SJSA1 (cell line): ENCODE measurements at regions not wholly inside any gene's neighbourhood (a gene's known extent, or its start where the extent isn't known, plus 50 kb on each side); places are given as distances from the start of the nearest gene placed in this dataset.
"Not testable (repeated sequence)": the region's sequence is repeated elsewhere in the genome, so short reads cannot be mapped to it uniquely, and the experiment has no call there.

Experiments used
- DNase-seq, 2 experiments: peaks; one replicate each; pipeline ENCODE4 v3.0.0-alpha.2; 2015 to 2020; ENCODE audit warnings: low spot score in 2 of 2, low read depth in 1 of 2
- H3K27ac ChIP-seq: fragments of 250-450 bp; sonication (Bioruptor Pico); 2 replicates; pipeline ENCODE4 v1.5.1; 2020; ENCODE audit warnings: mild to moderate bottlenecking, moderate library complexity
- H3K27me3 ChIP-seq: fragments of 250-450 bp; sonication (Bioruptor Pico); replicated peaks from 2 replicates; pipeline ENCODE4 v1.5.1; 2020; ENCODE audit warnings: mild to moderate bottlenecking, moderate library complexity
- H3K36me3 ChIP-seq: fragments of 250-450 bp; sonication (Bioruptor Pico); 2 replicates; pipeline ENCODE4 v1.5.1; 2020; ENCODE audit warnings: mild to moderate bottlenecking
- H3K4me1 ChIP-seq: fragments of 250-450 bp; sonication (Bioruptor Pico); replicated peaks from 2 replicates; pipeline ENCODE4 v1.6.1; 2021; ENCODE audit warnings: mild to moderate bottlenecking
- H3K4me3 ChIP-seq: fragments of 250-450 bp; sonication (Bioruptor Pico); 2 replicates; pipeline ENCODE4 v1.5.1; 2020; ENCODE audit warnings: mild to moderate bottlenecking
- H3K9me3 ChIP-seq: fragments of 250-450 bp; sonication (Bioruptor Pico); replicated peaks from 2 replicates; pipeline ENCODE4 v1.5.1; 2020; ENCODE audit warnings: mild to moderate bottlenecking

GRCh38 chr13:79637133-79637763 is 156.3 kb downstream of the NDFIP2 start:
- Histone ChIP-seq H3K36me3 (no peaks in the 10 kb centered on the region), H3K4me3 (no peak overlapping the region), H3K4me1 (no peaks in the 10 kb centered on the region), H3K27ac (no peak overlapping the region), H3K9me3 (no peaks in the 10 kb centered on the region), H3K27me3 (peaks cover 5% of the 10 kb centered on the region; the same call in 1 of the 2 replicates)
- DNase-seq = no peak

DNA sequence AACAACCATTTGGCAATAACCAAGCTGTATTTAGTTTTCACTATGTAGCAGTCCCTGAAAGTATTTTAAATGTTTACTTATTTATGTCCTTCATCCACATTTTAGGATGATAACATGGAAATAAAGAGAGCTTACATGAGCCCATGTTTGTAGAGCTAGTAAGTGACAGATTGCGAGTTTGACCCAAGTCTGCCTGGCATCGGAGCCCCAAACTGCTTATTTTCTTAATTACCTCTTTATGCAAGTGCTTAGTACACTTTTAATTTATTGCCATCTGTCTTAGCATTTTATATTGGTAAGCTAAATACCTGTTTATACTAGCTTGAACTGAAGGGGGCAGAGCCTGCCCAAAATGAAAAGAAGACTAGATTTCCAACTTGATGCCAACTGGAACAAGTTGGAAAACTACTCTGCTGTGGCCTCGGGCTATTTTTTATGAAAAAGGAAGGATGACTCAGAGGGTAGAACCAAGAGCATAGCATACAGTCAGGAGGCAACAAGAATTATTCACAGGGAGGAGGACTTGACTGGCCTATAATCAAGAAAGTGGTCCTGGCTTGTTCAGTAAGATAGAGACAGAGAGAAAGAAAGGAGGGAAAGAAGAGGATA is 150.2 kb downstream of the NDFIP2 start:
- Histone ChIP-seq H3K9me3 (no peaks in the 10 kb centered on the region), H3K27me3 (no peaks in the 10 kb centered on the region), H3K4me3 (no peak overlapping the region), H3K36me3 (no peaks in the 10 kb centered on the region), H3K27ac (no peak overlapping the region), H3K4me1 (no peaks in the 10 kb centered on the region)
- peak in 1 of 2 experiments; percentile 32 for DNase-seq

DNA sequence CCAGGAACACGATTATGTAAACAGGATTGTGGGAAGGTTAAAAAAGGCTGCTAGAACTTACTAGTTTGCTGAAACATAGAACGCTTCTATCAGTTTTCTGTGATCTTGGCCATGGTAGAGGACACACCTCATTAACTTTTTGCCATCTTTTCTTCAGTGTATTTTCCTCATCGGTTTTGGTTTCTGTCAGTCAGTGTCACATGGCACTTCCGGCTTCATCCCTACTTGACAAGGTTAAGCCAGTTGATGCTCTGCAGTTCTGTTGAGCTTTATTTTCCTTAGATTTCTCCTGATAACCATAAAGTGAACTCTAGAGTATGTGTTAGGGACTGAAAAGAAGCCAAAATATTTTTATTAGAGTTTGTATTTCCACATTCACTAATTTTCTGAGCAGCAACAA is 147.5 kb downstream of the NDFIP2 start:
- no peak for DNase-seq
- no peak overlapping the region for H3K27ac ChIP-seq
- no peaks in the 10 kb centered on the region for H3K27me3 ChIP-seq
- H3K9me3 ChIP-seq = no peaks in the 10 kb centered on the region
- no peaks in the 10 kb centered on the region for H3K36me3 ChIP-seq
- no peak overlapping the region for H3K4me3 ChIP-seq
- no peaks in the 10 kb centered on the region for H3K4me1 ChIP-seq

DNA sequence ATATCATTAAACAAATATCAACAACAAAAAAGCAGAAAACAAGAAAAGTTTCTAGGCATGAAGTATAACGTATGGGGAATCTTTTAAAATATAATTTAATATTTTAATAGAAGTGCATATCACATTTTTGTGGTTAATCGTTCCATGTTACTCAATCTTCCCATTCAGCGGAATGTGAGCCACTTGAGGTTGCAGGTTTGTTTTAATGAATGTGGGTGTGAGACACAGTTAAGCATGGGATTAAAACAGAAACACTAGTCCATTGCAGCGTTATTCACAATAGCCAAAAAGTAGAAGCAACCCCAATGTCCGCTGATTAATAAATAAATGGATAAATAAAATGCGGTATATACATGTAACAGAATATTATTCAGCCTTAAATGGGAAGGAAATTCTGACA is 146.0 kb downstream of the NDFIP2 start:
- Histone ChIP-seq H3K36me3 (no peaks in the 10 kb centered on the region), H3K4me1 (no peaks in the 10 kb centered on the region), H3K4me3 (no peak overlapping the region), H3K27me3 (no peaks in the 10 kb centered on the region), H3K27ac (no peak overlapping the region), H3K9me3 (no peaks in the 10 kb centered on the region)
- no peak for DNase-seq

DNA sequence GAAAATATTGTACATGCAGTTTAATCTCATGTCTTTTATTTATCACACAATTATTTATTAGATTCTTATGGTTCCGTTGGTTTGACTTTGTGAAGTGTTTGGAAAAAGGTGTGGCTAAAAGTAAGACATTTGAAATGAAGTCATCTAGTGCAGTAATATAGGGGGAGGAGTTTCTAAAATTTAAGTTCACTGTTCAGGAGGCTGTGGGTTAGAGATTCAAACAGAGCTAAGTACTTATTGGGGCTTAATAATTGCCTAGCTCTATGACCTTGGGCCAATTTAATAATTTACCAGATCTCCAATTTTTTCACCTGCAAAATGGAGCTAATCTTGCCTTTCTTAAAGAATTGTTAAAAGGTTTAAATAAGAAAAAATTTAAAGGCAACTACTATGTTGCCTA is 144.6 kb downstream of the NDFIP2 start:
- DNase-seq = no peak
- no peaks in the 10 kb centered on the region for H3K4me1 ChIP-seq

GRCh38 chr13:79621902-79622301 is 140.9 kb downstream of the NDFIP2 start:
- Histone ChIP-seq H3K27ac (no peak overlapping the region), H3K27me3 (no peaks in the 10 kb centered on the region), H3K4me1 (no peaks in the 10 kb centered on the region), H3K4me3 (no peak overlapping the region), H3K36me3 (no peaks in the 10 kb centered on the region), H3K9me3 (no peaks in the 10 kb centered on the region)
- no peak for DNase-seq

More for the DNA sequence above, 144.6 kb downstream of the NDFIP2 start:
- Histone ChIP-seq H3K9me3 (no peaks in the 10 kb centered on the region), H3K4me3 (no peak overlapping the region), H3K27ac (no peak overlapping the region), H3K27me3 (no peaks in the 10 kb centered on the region), H3K36me3 (no peaks in the 10 kb centered on the region)

DNA sequence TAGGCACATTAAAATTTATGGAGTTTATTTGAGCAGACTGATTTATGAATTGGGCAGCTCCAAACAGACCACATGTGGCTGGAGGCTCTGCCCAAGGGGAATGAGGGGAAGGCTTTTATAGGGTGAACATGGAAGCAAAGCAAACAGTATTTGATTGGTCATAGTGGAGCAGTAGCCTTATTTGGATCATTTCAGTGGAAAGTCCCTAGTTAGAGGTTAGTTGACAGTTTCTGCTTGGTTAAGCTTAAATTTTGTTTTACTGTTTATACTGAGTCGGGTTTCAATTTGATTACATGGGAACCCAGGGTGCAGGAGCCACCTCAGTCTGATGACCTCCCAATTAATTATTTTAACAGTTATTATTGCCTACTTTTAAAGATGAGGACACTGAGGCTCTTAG is 140.5 kb downstream of the NDFIP2 start:
- H3K27ac ChIP-seq = no peak overlapping the region

DNA sequence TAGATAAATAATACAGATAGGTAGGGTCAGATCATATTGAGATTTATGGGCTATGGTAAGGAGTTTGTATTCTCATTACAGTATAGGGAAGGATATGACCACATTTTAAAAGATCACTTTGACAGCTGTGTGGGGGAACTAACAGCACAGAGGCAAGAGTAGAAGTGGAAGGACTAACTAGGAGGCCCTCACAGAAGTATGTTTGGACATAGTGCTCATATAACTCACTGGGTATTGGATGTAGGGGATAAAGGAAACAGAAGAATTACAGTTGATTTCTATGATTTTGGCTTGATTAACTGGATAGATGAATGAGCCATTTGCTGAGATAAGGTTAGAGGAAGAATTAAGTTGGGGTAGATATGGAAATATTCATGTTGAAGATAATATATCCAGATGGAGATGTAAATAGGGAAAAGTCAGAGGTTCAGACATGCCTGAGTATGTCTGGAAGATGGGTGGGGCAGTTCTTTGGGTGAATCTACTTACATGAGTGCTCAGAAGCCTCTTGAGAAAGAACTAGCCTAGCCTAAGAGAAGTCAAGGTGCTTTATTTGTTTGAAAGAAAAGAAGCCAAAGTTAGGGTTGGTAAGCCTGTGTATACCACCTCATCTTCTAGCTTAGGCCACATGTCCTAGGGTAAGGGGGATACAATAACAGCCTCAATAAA is 133.4 kb downstream of the NDFIP2 start:
- no peak overlapping the region for H3K4me3 ChIP-seq
- no peak for DNase-seq
- H3K4me1 ChIP-seq = no peaks in the 10 kb centered on the region
- no peaks in the 10 kb centered on the region; the same call in 1 of the 2 replicates for H3K9me3 ChIP-seq
- H3K36me3 ChIP-seq = no peaks in the 10 kb centered on the region
- no peaks in the 10 kb centered on the region for H3K27me3 ChIP-seq
- H3K27ac ChIP-seq = no peak overlapping the region

More for the DNA sequence above, 140.5 kb downstream of the NDFIP2 start:
- no peak overlapping the region for H3K4me3 ChIP-seq
- no peaks in the 10 kb centered on the region for H3K27me3 ChIP-seq
- no peaks in the 10 kb centered on the region for H3K9me3 ChIP-seq
- DNase-seq = no peak
- no peaks in the 10 kb centered on the region for H3K4me1 ChIP-seq
- no peaks in the 10 kb centered on the region for H3K36me3 ChIP-seq

DNA sequence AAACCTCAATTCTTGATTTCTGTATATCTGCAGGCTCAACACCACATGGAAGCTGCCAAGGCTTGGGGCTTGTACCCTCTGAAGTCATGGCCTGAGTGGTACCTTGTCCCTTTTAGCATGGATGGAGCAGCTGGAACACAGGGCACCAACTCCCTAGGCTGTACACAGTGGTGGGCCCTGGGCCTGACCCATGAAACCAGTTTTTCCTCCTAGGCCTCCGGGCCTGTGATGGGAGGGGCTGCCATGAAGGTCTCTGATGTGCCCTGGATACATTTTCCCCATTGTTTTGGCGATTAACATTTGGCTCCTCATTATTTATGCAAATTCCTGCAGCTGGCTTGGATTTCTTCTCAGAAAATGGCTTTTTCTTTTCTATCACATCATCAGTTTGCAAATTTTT is 131.6 kb downstream of the NDFIP2 start:
- Histone ChIP-seq H3K9me3 (no peaks in the 10 kb centered on the region; the same call in 1 of the 2 replicates), H3K4me3 (no peak overlapping the region), H3K4me1 (no peaks in the 10 kb centered on the region), H3K36me3 (no peaks in the 10 kb centered on the region), H3K27me3 (no peaks in the 10 kb centered on the region), H3K27ac (no peak overlapping the region)
- no peak for DNase-seq

DNA sequence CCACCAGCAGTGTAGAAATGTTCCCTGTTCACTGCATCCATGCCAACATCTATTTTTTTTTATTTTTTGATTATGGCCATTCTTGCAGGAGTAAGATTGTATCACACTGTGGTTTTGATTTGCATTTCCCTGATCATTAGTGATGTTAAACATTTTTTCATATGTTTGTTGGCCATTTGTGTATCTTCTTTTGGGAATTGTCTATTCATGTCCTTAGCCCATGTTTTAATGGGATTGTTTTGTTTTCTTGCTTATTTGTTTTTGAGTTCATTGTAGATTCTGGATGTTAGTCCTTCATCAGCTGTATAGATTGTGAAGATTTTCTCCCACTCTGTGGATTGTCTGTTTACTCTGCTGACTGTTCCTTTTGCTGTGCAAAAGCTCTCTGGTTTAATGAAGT is 126.9 kb downstream of the NDFIP2 start:
- not testable (repeated sequence) for H3K4me1 ChIP-seq, DNase-seq, H3K27me3 ChIP-seq, H3K27ac ChIP-seq, H3K36me3 ChIP-seq, H3K9me3 ChIP-seq, H3K4me3 ChIP-seq
